Esophagus (tissue), 2 donors: ENCODE measurements at regions not wholly inside any gene's neighbourhood (a gene's known extent, or its start where the extent isn't known, plus 50 kb on each side); places are given as distances from the start of the nearest gene placed in this dataset.
"Not testable (repeated sequence)": the region's sequence is repeated elsewhere in the genome, so short reads cannot be mapped to it uniquely, and the experiment has no call there.

Experiments
- H3K27ac ChIP-seq, 2 donors: one replicate each; pipeline ENCODE4 v1.5.1; 2013; ENCODE audit warnings: low read depth in 2 of 2, mild to moderate bottlenecking in 2 of 2, inconsistent platforms in 1 of 2, low read length in 1 of 2, moderate library complexity in 1 of 2
- H3K27me3 ChIP-seq, 2 donors: one replicate each; pipeline ENCODE4 v1.6.1; 2013; ENCODE audit warnings: low read length in 2 of 2, control low read depth in 1 of 2, mild to moderate bottlenecking in 1 of 2; ENCODE audit not compliant: insufficient read depth in 2 of 2, control insufficient read depth in 1 of 2
- H3K36me3 ChIP-seq, 2 donors: one replicate each; pipeline ENCODE4 v1.6.1; 2013; ENCODE audit warnings: low read length in 1 of 2; ENCODE audit not compliant: control insufficient read depth in 2 of 2, insufficient read depth in 2 of 2
- H3K4me1 ChIP-seq, 2 donors: one replicate each; pipeline ENCODE4 v1.6.1; 2013; ENCODE audit warnings: low read length in 1 of 2; ENCODE audit not compliant: control insufficient read depth in 2 of 2, insufficient read depth in 2 of 2
- H3K4me3 ChIP-seq, 2 donors: one replicate each; pipeline ENCODE4 v1.5.1; 2013; ENCODE audit warnings: low read length in 2 of 2, mild to moderate bottlenecking in 2 of 2, low read depth in 1 of 2, moderate library complexity in 1 of 2
- H3K9me3 ChIP-seq, 2 donors: one replicate each; pipeline ENCODE4 v1.6.1; 2013; ENCODE audit warnings: mild to moderate bottlenecking in 2 of 2, low read depth in 1 of 2, low read length in 1 of 2, moderate library complexity in 1 of 2; ENCODE audit not compliant: control insufficient read depth in 2 of 2, insufficient read depth in 1 of 2
- WGBS, 2 donors: extraction: QIAGEN DNeasy Blood & Tissue Kit; methylation state at CpG; one replicate each; pipeline ENCODE4 v1.1.7; 2013; 5-methylcytosine and 5-hydroxymethylcytosine counted together
- donor health status: healthy with polysubstance abuse.
- donor health status: Bipolar disorder and iron deficiency.

DNA sequence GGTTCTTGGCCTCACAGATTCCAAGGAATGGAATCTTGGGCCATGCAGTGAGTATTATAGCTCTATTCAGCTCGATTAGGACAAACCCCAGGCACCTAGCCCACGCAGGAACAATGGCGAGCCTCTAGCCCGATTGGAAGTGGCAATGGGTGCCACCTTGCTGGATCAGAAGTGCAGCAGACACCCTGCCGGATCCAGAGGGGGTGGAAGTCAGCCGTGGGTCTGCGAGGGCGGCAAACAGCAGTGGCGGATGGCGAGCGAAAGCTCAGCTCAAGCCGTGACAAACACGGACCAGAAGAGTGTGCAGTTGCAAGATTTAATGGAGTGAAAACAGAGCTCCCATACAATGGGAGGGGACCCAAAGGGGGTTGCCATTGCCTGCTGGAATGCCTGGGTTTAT is 539.8 kb downstream of the MAGEB5 start:
- WGBS, 2 donors, result 75 to 79% methylated on average over 13 of the region's 13 CpGs
- H3K4me1 ChIP-seq, H3K9me3 ChIP-seq: not testable (repeated sequence)

DNA sequence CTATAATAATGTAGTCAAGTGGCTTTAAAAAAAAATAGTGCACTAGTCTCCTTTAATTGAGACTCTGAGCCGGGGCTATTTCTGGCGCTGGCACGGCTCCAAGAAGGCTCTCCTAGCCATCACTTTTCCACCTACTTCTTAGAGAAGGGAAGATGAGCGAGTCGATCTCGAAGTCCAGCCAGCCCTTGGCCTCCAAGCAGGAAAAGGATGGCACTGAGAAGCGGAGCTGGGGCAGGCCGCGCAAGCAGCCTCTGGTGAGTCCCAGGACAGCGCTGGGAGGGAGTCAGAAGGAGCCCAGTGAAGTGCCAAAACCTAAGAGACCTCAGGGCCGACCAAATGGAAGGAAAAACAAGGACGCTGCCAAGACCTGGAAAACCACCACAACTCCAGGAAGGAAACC is 531.9 kb downstream of the MAGEB5 start:
- H3K27me3 ChIP-seq, result no peaks in the 10 kb centered on the region
- H3K27ac ChIP-seq, result no peak overlapping the region
- peaks cover 0 to 9% of the 10 kb centered on the region in 2 donors for H3K9me3 ChIP-seq
- no peaks in the 10 kb centered on the region for H3K36me3 ChIP-seq
- peaks cover 0 to 2% of the 10 kb centered on the region in 2 donors for H3K4me1 ChIP-seq
- no peak overlapping the region for H3K4me3 ChIP-seq
- WGBS, 2 donors, result 80 to 81% methylated on average over 12 of the region's 12 CpGs

More for the DNA sequence above, 539.8 kb downstream of the MAGEB5 start:
- H3K27me3 ChIP-seq, H3K36me3 ChIP-seq, H3K4me3 ChIP-seq, H3K27ac ChIP-seq: not testable (repeated sequence)

GRCh38 chrX:26722666-26723428 is 506.9 kb downstream of the MAGEB5 start:
- Histone ChIP-seq H3K36me3 (no peaks in the 10 kb centered on the region), H3K27ac (no peak overlapping the region), H3K27me3 (no peaks in the 10 kb centered on the region), H3K4me1 (no peaks in the 10 kb centered on the region), H3K9me3 (no peaks in the 10 kb centered on the region), H3K4me3 (no peak overlapping the region)
- WGBS, 2 donors, result 73 to 88% methylated on average over 9 of the region's 9 CpGs

DNA sequence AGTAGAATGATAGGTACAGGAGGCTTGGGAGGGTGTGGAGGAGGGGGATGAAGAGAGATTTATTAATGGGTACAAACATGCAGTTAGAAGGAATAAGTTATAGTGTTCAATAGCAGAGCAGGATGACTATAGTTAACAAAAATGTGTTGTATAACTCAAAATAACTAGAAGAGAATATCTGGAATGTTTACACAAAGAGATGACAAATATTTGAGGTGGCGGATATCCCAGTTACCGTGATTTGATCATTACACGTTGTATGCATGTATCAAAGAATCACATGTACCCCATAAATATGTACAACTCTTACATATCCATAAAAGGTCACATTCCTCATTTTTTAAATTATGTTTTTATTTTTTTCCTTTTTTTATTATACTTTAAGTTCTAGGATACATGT is 456.6 kb downstream of the MAGEB5 start:
- Histone ChIP-seq H3K4me1 (no peaks in the 10 kb centered on the region), H3K27me3 (no peaks in the 10 kb centered on the region), H3K36me3 (no peaks in the 10 kb centered on the region), H3K4me3 (no peak overlapping the region), H3K27ac (no peak overlapping the region), H3K9me3 (no peaks in the 10 kb centered on the region)
- WGBS, 2 donors, result 73 to 77% methylated on average over 3 of the region's 3 CpGs

- 39 to 56% methylated on average over 1 of the region's 1 CpG for WGBS, 2 donors
These were observed 454.6 kb downstream of the MAGEB5 start for GRCh38 chrX:26670521-26670920.

GRCh38 chrX:26664919-26665318 is 448.9 kb downstream of the MAGEB5 start:
- WGBS, 2 donors, result 76 to 86% methylated on average over 3 of the region's 3 CpGs
- no peak overlapping the region for H3K4me3 ChIP-seq
- H3K27me3 ChIP-seq, result no peaks in the 10 kb centered on the region
- H3K4me1 ChIP-seq, result no peaks in the 10 kb centered on the region
- no peak overlapping the region for H3K27ac ChIP-seq
- H3K36me3 ChIP-seq, result no peaks in the 10 kb centered on the region
- H3K9me3 ChIP-seq, result no peaks in the 10 kb centered on the region

More at GRCh38 chrX:26670521-26670920, 454.6 kb downstream of the MAGEB5 start:
- H3K36me3 ChIP-seq, result no peaks in the 10 kb centered on the region
- no peaks in the 10 kb centered on the region for H3K4me1 ChIP-seq
- no peaks in the 10 kb centered on the region for H3K27me3 ChIP-seq
- H3K9me3 ChIP-seq, result no peaks in the 10 kb centered on the region
- H3K27ac ChIP-seq, result no peak overlapping the region
- no peak overlapping the region for H3K4me3 ChIP-seq

DNA sequence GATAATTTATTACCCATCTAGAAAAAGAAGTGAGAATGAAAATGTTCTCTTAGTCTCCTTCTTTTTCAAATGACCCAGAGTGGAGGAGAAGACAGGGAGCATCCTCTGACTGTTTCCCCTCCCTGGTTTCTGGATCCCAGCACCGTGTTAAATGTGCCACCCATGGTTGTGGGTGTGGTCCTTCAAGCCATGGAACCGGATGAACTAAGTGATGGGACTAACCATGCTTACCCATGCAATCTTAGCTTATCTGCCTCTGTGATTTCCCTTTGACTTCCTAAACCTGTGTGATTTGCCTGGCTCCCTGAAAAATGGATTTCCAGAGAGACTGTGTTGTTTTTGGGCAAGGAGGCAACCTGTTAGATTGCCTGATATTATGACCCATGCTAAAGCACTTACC is 437.1 kb downstream of the MAGEB5 start:
- Histone ChIP-seq H3K9me3 (no peaks in the 10 kb centered on the region), H3K4me1 (no peaks in the 10 kb centered on the region)
- WGBS, 2 donors, result 72 to 89% methylated on average over 2 of the region's 2 CpGs

DNA sequence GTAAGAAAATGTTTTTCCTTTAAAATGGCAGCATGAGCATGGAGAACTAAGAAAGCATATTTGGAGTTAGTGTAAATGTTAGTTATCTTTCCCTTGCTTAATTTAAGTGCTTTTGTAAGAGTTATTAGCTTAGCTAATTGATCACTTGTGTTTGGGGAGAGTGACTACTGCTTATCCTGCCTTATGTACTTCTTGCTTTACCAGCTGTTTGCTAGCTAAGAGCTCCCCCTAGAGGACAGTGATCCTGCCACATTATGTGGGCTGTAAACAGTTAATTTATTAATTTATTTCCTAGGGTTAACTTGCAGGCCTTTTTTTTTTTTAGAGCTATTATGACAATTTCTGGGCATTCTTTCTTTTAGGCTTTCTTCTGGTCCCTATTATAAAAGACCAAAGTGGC is 435.8 kb downstream of the MAGEB5 start:
- no peak overlapping the region for H3K4me3 ChIP-seq
- H3K4me1 ChIP-seq, result no peaks in the 10 kb centered on the region
- no peaks in the 10 kb centered on the region for H3K27me3 ChIP-seq
- H3K9me3 ChIP-seq, result no peaks in the 10 kb centered on the region
- no peaks in the 10 kb centered on the region for H3K36me3 ChIP-seq
- H3K27ac ChIP-seq, result no peak overlapping the region

More for the DNA sequence above, 437.1 kb downstream of the MAGEB5 start:
- Histone ChIP-seq H3K36me3 (no peaks in the 10 kb centered on the region), H3K27ac (no peak overlapping the region), H3K4me3 (no peak overlapping the region), H3K27me3 (no peaks in the 10 kb centered on the region)

DNA sequence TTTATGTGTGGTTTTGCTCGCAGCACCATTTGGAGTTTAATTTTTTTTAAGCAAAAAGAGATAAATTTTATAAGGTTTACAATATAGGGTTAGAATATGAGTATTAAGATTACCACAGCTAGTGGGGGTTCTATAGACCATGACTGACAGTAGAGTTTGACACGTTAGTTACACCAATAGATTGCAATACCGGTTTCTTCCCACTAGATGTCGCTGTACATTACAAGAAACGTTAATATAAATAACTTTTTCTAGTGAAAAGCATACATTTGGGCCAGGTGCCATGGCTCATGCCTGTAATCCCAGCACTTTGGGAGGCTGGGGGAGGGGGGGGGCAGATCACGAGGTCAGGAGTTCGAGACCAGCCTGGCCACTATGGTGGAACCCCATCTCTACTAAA is 433.6 kb downstream of the MAGEB5 start:
- H3K36me3 ChIP-seq, result no peaks in the 10 kb centered on the region
- no peak overlapping the region for H3K4me3 ChIP-seq
- H3K4me1 ChIP-seq, result no peaks in the 10 kb centered on the region
- H3K9me3 ChIP-seq, result no peaks in the 10 kb centered on the region
- WGBS, 2 donors, result 35 to 48% methylated on average over 7 of the region's 7 CpGs
- no peaks in the 10 kb centered on the region for H3K27me3 ChIP-seq
- no peak overlapping the region for H3K27ac ChIP-seq

DNA sequence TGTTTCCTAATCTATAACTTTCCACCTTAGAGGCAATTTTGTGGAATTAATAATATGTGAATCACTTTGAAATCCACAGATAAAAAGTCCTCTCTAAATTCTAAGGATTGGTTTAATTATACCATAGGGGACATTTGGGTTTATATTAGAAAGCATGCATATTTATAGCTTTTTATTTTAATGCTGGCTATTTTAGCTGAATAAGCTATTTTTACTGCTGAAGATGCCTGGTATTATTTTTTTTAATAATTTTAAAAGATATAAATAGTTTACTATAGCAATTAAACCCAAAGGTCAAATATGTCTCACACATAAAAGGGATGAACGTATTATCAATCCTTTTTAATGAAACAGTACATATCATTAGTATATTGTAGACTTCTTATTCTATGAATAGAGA is 415.4 kb downstream of the MAGEB5 start:
- Histone ChIP-seq H3K9me3 (no peaks in the 10 kb centered on the region), H3K4me1 (no peaks in the 10 kb centered on the region), H3K27me3 (no peaks in the 10 kb centered on the region), H3K27ac (no peak overlapping the region), H3K4me3 (no peak overlapping the region), H3K36me3 (no peaks in the 10 kb centered on the region)
- 77 to 80% methylated on average over 1 of the region's 1 CpG for WGBS, 2 donors
